Spleen (tissue), 7 donors: ENCODE measurements at regions not wholly inside any gene's neighbourhood (a gene's known extent, or its start where the extent isn't known, plus 50 kb on each side); places are given as distances from the start of the nearest gene placed in this dataset.

Experiments used
- CTCF ChIP-seq, 11 experiments: fragments of 200-600 bp in 7 of 11; fragments of 450-650 bp in 4 of 11; sonication (generic) in 4 of 11; IDR thresholded peaks in 8 of 11; conservative IDR thresholded peaks in 3 of 11; 1 replicate in 7 of 11; 2 replicates in 4 of 11; pipeline versions ENCODE4 v1.4.0 to v1.8.0; 2016 to 2021; ENCODE audit warnings: antibody characterized with exemption in 11 of 11, inconsistent platforms in 4 of 11, mild to moderate bottlenecking in 1 of 11
- POLR2A ChIP-seq, 3 donors: fragments of 450-650 bp; IDR thresholded peaks; one replicate each; pipeline ENCODE4 v1.5.1; 2017; ENCODE audit warnings: antibody characterized with exemption in 3 of 3, mild to moderate bottlenecking in 1 of 3
- POLR2AphosphoS5 ChIP-seq, 3 donors: sonication (generic); formaldehyde crosslinking; IDR thresholded peaks; one replicate each; pipeline ENCODE4 v1.5.1; 2017; ENCODE audit warnings: antibody characterized with exemption in 3 of 3
- donor health status: DM: no; HTN: no; CAD: no; lungs with moderate emphysema.
- donor health status: DM: no; HTN: no; CAD: no.
- donor health status: DM: no; HTN: no; CAD: no.

DNA sequence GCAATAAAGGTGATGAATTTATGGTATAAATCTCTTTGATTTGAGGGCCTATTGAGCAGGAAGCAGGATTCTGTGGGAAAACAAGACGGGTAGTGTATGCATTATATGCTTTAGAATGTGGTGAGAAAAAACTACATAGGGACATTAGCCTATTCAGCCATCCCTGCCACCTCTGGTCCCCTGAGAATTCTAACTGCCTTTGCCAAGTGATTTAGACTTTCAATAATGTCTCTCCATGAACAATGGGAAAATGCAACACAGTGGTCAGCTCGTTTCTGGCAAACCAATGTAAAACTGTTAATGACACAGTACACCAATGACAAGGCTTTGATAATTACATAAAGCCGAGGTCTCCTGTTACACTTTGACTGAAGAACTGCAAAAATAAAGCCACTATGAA, 314.7 kb upstream of the CNTN4 start:
- TF ChIP-seq CTCF (IDR thresholded peaks at IDR 0.05 in 8 of 11, conservative IDR thresholded peaks at IDR 0.05 in 3 of 11), result no peak
- TF ChIP-seq POLR2A (IDR thresholded peaks at IDR 0.05), result no peak
- TF ChIP-seq POLR2AphosphoS5 (IDR thresholded peaks at IDR 0.05), result no peak
